DOHH2 (cell line): ENCODE measurements at regions not wholly inside any gene's neighbourhood (a gene's known extent, or its start where the extent isn't known, plus 50 kb on each side); places are given as distances from the start of the nearest gene placed in this dataset.

Source experiments
- H3F3A ChIP-seq: fragments of 200-600 bp; sonication (generic), shearing (Covaris generic); 2 replicates; pipeline ENCODE4 v1.6.0; 2016; ENCODE audit warnings: antibody characterized with exemption, mild to moderate bottlenecking; ENCODE audit not compliant: control insufficient read depth, insufficient read depth
- H3K27ac ChIP-seq: fragments of 200-600 bp; sonication (generic); 2 replicates; pipeline ENCODE4 v1.5.1; 2014; ENCODE audit warnings: low read depth, mild to moderate bottlenecking, low read length, moderate library complexity
- H3K27me3 ChIP-seq: fragments of 200-600 bp; sonication (generic); 2 replicates; pipeline ENCODE4 v1.6.1; 2014; ENCODE audit warnings: mild to moderate bottlenecking, low read length, mixed read lengths; ENCODE audit not compliant: control insufficient read depth
- H3K36me3 ChIP-seq: fragments of 200-600 bp; sonication (generic); 2 replicates; pipeline ENCODE4 v1.6.1; 2014; ENCODE audit warnings: mild to moderate bottlenecking, low read length, moderate library complexity, mixed read lengths; ENCODE audit not compliant: control insufficient read depth
- H3K4me1 ChIP-seq: fragments of 200-600 bp; sonication (generic); 2 replicates; pipeline ENCODE4 v1.6.1; 2014; ENCODE audit warnings: mild to moderate bottlenecking, low read length, mixed read lengths; ENCODE audit not compliant: control insufficient read depth
- H3K4me2 ChIP-seq: fragments of 200-600 bp; sonication (generic); 2 replicates; pipeline ENCODE4 v1.6.0; 2014; ENCODE audit warnings: mild to moderate bottlenecking, low read length, moderate library complexity
- H3K4me3 ChIP-seq: fragments of 200-600 bp; sonication (generic); 2 replicates; pipeline ENCODE4 v1.5.1; 2014; ENCODE audit warnings: mild to moderate bottlenecking, low read length, mixed read lengths
- H3K79me2 ChIP-seq: fragments of 200-600 bp; sonication (generic); 2 replicates; pipeline ENCODE4 v1.6.1; 2014; ENCODE audit warnings: mild to moderate bottlenecking, low read length, mixed read lengths; ENCODE audit not compliant: control insufficient read depth
- H3K9me2 ChIP-seq: fragments of 200-600 bp; sonication (generic); replicated peaks from 2 replicates; pipeline ENCODE4 v1.6.1; 2014; ENCODE audit warnings: mild to moderate bottlenecking, low read length, mixed read lengths; ENCODE audit not compliant: control insufficient read depth
- H3K9me3 ChIP-seq: fragments of 200-600 bp; sonication (generic); 2 replicates; pipeline ENCODE4 v1.6.1; 2014; ENCODE audit warnings: antibody characterized with exemption, low read length, mixed read lengths; ENCODE audit not compliant: control insufficient read depth, insufficient read depth
- H4K20me1 ChIP-seq: fragments of 200-600 bp; sonication (generic); 2 replicates; pipeline ENCODE4 v1.6.0; 2014; ENCODE audit warnings: low read depth, mild to moderate bottlenecking, antibody characterized with exemption, low read length, moderate library complexity; ENCODE audit not compliant: control insufficient read depth, insufficient read depth
- EZH2phosphoT487 ChIP-seq: fragments of 200-600 bp; sonication (generic); IDR thresholded peaks from 2 replicates; pipeline ENCODE4 v1.6.1; 2017; ENCODE audit warnings: borderline replicate concordance, mild to moderate bottlenecking, antibody characterized with exemption, low read length, moderate library complexity, mixed read lengths
- TF ChIP-seq, protein P1 (sequence below): fragments of 200-600 bp; sonication (generic); IDR thresholded peaks from one replicate; pipeline ENCODE4 v1.5.1; 2014; ENCODE audit warnings: antibody characterized with exemption, mild to moderate bottlenecking, low read depth, low read length; ENCODE audit not compliant: poor library complexity, severe bottlenecking

DNA sequence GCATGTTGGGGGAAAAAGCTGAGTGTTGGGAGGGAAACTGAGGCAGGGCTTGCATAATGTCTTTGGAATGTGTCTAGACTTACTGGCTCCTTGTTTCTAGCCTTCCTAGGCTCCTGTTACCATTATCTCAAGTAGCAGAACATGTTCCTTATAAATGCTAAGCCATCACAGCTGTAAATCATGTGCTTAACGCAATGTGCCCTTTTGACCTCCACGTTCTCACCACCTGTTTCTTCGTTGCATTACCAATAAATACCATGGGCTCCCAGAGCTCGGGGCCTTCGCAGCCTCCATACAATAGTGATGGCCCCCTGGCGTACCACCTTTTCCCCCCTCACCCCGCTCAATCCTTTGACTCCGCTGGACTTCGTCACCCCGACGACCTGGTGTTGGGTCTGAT is 54.0 kb upstream of the CWC22 start:
- Histone ChIP-seq H3K4me2 (no peak overlapping the region), H3F3A (no peaks in the 10 kb centered on the region), H3K27me3 (no peaks in the 10 kb centered on the region), H4K20me1 (no peaks in the 10 kb centered on the region), H3K36me3 (no peaks in the 10 kb centered on the region), H3K4me1 (no peaks in the 10 kb centered on the region), H3K79me2 (no peaks in the 10 kb centered on the region), H3K9me3 (no peaks in the 10 kb centered on the region), H3K27ac (no peak overlapping the region), H3K9me2 (no peaks in the 10 kb centered on the region), H3K4me3 (no peak overlapping the region)
- TF ChIP-seq EZH2phosphoT487 = no peak
- TF ChIP-seq, protein P1, sequence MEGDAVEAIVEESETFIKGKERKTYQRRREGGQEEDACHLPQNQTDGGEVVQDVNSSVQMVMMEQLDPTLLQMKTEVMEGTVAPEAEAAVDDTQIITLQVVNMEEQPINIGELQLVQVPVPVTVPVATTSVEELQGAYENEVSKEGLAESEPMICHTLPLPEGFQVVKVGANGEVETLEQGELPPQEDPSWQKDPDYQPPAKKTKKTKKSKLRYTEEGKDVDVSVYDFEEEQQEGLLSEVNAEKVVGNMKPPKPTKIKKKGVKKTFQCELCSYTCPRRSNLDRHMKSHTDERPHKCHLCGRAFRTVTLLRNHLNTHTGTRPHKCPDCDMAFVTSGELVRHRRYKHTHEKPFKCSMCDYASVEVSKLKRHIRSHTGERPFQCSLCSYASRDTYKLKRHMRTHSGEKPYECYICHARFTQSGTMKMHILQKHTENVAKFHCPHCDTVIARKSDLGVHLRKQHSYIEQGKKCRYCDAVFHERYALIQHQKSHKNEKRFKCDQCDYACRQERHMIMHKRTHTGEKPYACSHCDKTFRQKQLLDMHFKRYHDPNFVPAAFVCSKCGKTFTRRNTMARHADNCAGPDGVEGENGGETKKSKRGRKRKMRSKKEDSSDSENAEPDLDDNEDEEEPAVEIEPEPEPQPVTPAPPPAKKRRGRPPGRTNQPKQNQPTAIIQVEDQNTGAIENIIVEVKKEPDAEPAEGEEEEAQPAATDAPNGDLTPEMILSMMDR = no peak

DNA sequence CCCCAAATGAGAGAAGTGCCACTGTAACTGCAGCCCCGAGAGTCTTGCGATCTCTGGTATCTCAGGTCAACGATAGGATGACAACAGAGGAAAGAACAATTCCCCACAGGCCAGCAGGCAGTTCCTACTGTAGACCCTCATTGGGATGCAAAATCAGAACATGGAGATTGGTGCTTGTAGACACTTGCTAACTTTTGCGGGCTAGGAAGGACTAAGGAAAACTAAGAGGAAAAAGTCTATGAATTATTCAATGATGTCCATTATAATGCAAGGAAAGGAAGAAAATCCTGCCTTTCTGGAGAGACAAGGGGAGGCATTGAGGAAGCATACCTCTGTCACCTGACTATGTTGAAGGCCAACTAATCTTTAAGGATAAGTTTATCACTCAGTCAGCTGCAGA is 51.9 kb upstream of the CWC22 start:
- H3K36me3 ChIP-seq = no peaks in the 10 kb centered on the region
- no peaks in the 10 kb centered on the region for H3K9me3 ChIP-seq
- no peak overlapping the region for H3K4me2 ChIP-seq
- no peaks in the 10 kb centered on the region for H3K27me3 ChIP-seq
- TF ChIP-seq, protein P1 = no peak
- no peak for TF ChIP-seq EZH2phosphoT487
- no peak overlapping the region for H3K27ac ChIP-seq
- no peak overlapping the region for H3K4me3 ChIP-seq
- no peaks in the 10 kb centered on the region for H3K4me1 ChIP-seq
- H3K9me2 ChIP-seq = no peaks in the 10 kb centered on the region
- H4K20me1 ChIP-seq = no peaks in the 10 kb centered on the region
- H3K79me2 ChIP-seq = no peaks in the 10 kb centered on the region
- H3F3A ChIP-seq = no peaks in the 10 kb centered on the region

DNA sequence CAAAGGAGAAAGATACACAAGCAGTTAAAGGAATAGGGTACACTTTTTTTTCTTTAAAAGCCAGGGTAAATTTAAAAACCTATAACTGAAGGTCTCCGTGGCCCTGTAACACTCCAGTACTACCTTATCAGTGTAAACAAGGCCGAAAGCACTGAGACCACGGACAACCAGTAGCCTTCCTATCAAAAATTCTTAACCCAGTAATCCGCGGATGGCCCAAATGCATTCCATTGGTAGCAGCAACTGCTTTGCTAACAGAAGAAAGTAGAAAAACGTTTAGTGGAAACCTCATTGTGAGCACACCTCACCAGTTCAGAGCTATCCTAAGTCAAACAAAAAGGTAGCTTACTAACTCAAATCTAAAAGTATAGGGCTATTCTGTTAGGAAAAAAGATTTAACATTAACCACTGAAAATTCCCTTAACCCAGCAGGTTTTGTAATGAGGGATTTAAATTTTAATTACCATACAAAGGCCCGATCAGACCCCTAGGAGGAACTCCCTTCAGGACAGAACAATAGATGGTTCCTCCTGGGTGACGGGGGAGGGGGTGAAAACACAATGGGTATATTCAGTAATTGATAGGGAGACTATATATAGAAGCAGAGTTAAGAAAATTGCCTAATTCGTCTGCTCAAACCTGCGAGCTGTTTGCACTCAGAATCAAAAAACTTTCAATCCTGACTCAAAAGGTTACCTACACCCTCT is 50.8 kb upstream of the CWC22 start:
- TF ChIP-seq, protein P1 = no peak
- no peak for TF ChIP-seq EZH2phosphoT487
- Histone ChIP-seq H4K20me1 (no peaks in the 10 kb centered on the region), H3K4me1 (no peaks in the 10 kb centered on the region), H3K4me2 (no peak overlapping the region), H3K27me3 (no peaks in the 10 kb centered on the region), H3K27ac (no peak overlapping the region), H3K79me2 (no peaks in the 10 kb centered on the region), H3K9me3 (no peaks in the 10 kb centered on the region), H3K36me3 (no peaks in the 10 kb centered on the region), H3F3A (no peaks in the 10 kb centered on the region), H3K9me2 (no peaks in the 10 kb centered on the region), H3K4me3 (no peak overlapping the region)
